ENCODE measurements at regions not wholly inside any gene's neighbourhood (a gene's known extent, or its start where the extent isn't known, plus 50 kb on each side); places are given as distances from the start of the nearest gene placed in this dataset.

DNA sequence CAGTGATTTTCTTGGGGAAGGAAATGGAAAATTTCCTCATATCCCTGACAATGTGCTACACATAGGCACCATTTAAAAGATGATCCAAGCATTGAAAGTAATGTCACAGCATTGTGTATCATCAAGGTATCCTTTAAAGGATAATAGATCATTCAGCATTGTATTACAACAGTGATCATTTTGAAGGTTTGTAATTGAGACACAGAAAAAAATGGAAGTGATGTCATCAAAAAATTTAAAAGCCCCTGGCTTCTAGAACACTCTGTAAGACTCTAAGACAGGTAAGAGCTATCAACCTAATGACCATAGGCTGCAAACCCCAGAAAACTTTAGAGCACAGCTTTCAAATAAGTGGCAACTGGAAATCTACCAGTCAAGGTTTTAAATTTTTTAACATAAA is 271.4 kb downstream of the ETAA1 start:
- DNase-seq (no peak), ATAC-seq (replicated peaks) (no peak)
- no peak overlapping the region for H3K27ac Mint-ChIP-seq
- no peak overlapping the region for H3K4me3 Mint-ChIP-seq
- no peaks in the 10 kb centered on the region for H3K9me3 Mint-ChIP-seq
- no peaks in the 10 kb centered on the region for H3K4me1 Mint-ChIP-seq (ENCODE audit: low read depth in 2 of 2)
- no peaks in the 10 kb centered on the region for H3K36me3 Mint-ChIP-seq (ENCODE audit: insufficient read depth)
- H3K27me3 Mint-ChIP-seq = no peaks in the 10 kb centered on the region

DNA sequence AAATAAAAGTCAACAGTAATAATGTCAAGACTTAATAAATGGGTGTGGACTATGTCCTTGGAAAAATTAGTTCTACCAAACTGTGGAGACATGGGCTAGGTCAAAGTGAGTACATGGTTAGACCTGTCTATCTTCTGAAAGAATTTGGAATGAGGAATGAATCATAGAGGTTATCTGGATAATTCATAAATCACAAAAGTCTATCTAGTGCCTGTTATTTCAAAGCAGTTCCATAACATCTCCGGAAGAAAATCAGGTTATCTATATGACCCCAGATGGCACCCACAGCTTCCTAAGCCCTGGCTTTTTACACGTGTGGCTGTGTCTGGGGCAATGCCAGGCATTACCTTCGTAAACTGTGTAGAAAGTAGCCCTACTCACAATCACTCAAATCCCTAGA is 272.0 kb downstream of the ETAA1 start:
- no peak overlapping the region for H3K4me3 Mint-ChIP-seq
- ATAC-seq (replicated peaks) (no peak), DNase-seq (no peak)
- H3K36me3 Mint-ChIP-seq (ENCODE audit: insufficient read depth) = no peaks in the 10 kb centered on the region
- no peaks in the 10 kb centered on the region for H3K4me1 Mint-ChIP-seq (ENCODE audit: low read depth in 2 of 2)
- no peak overlapping the region for H3K27ac Mint-ChIP-seq
- no peaks in the 10 kb centered on the region for H3K27me3 Mint-ChIP-seq
- H3K9me3 Mint-ChIP-seq = no peaks in the 10 kb centered on the region

DNA sequence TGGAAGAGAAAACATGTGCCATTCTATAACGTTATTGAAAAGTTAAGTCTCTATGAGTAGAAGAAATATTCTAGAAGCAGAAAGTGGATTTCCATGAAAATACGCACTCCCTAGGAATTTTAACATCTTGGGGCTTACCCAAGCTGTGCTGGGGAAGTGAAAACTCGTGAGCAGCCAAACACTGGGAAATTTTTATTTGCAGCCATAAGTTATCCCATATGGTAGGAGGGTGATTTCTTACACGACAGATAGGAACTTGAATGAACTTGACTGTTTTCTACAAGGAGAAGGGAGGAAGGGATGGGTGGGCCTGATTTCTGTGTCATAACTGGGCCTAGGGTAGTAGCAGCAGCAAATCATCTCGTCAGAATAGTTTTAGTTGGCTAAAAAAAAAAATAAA is 272.6 kb downstream of the ETAA1 start:
- DNase-seq (no peak), ATAC-seq (replicated peaks) (no peak)
- no peaks in the 10 kb centered on the region for H3K9me3 Mint-ChIP-seq
- H3K4me1 Mint-ChIP-seq (ENCODE audit: low read depth in 2 of 2) = no peaks in the 10 kb centered on the region
- H3K27me3 Mint-ChIP-seq = no peaks in the 10 kb centered on the region
- no peaks in the 10 kb centered on the region for H3K36me3 Mint-ChIP-seq (ENCODE audit: insufficient read depth)
- H3K27ac Mint-ChIP-seq = no peak overlapping the region
- no peak overlapping the region for H3K4me3 Mint-ChIP-seq

DNA sequence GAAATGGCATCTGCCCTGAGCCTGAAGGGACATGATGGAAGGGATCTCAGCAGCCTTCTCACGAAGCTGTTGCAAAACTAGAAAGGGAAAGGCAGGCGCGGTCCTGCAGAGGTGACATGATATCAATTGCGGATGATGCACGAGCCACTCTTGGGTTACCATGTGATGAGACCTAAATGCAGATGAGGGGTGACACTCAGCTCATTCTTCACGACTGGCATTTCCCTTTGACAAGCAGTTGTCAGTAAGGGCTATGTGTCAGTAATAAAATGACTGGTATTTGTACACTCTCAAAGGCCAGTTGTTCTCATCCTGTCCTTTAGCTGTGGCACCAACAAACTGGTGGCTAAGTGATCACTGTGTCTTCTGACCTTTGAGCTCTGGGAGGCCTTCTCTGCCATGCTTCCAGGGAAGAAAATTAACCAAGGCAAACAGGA is 273.6 kb downstream of the ETAA1 start:
- Mint-ChIP-seq H3K36me3 (ENCODE audit: insufficient read depth) (no peaks in the 10 kb centered on the region), H3K4me1 (ENCODE audit: low read depth in 2 of 2) (no peaks in the 10 kb centered on the region), H3K9me3 (no peaks in the 10 kb centered on the region), H3K4me3 (no peak overlapping the region), H3K27ac (no peak overlapping the region), H3K27me3 (no peaks in the 10 kb centered on the region)
- ATAC-seq (replicated peaks) (no peak), DNase-seq (no peak)

DNA sequence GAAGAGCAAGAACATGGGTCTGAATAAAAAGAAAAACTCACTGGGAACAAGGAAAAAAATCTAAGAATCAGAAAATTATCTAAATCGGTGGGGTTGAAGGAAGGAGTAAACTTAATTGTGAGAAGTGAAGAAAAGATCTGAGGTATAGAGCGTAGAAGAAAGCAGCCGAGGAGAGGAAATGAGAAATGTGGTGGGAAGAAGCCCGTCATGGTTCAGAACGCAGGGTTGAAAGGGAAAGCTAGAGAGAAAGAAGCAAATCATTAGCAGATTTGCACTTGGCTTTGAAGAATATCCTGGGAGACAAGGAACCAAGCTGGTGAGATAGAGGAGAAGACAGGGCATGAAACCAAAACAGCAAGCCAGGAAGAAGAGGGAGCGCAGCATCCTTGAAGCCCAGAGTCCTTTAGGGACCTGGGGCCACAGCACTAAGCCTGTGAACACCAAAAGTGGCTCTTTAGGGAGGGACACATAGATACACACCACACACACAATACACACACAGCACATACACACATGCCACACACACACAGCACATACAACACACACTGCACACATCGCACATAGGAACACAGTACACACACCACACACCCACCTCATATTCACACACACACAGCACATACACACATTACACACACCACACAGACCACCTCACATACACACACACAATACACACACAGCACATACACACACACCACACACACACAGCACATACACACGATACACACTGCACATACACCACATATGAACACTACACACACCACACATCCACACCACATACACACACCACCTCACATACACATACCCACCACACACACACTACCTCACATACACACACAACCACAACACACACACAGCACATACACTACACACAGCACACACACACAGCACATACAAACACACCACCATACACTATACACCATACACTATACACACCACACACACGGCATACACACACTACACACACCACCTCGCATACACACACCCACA is 274.6 kb downstream of the ETAA1 start:
- no peaks in the 10 kb centered on the region for H3K36me3 Mint-ChIP-seq (ENCODE audit: insufficient read depth)
- H3K4me1 Mint-ChIP-seq (ENCODE audit: low read depth in 2 of 2) = no peaks in the 10 kb centered on the region
- no peak for ATAC-seq (replicated peaks)
- no peak overlapping the region for H3K27ac Mint-ChIP-seq
- no peaks in the 10 kb centered on the region for H3K9me3 Mint-ChIP-seq
- H3K27me3 Mint-ChIP-seq = no peaks in the 10 kb centered on the region
- no peak overlapping the region for H3K4me3 Mint-ChIP-seq
- no peak for DNase-seq

DNA sequence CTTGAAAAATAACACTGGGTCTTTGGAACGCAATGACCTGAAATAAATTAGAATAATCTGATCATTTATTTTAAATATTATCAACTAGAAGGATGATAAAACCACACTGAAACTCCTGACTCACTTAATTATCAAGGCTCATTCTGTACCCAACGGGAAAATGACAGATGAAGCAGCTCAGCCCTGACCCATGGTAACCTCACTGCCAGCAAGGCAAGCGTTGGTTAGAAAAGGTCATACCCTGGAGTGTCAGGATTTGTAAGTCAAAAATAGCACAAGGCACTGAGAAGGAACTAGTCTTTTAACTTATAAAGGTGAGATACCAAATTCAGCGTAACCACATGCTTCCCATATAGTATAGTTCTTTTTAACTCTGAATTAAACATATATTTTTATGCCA is 277.5 kb downstream of the ETAA1 start:
- Mint-ChIP-seq H3K36me3 (ENCODE audit: insufficient read depth) (no peaks in the 10 kb centered on the region), H3K27ac (no peak overlapping the region)

DNA sequence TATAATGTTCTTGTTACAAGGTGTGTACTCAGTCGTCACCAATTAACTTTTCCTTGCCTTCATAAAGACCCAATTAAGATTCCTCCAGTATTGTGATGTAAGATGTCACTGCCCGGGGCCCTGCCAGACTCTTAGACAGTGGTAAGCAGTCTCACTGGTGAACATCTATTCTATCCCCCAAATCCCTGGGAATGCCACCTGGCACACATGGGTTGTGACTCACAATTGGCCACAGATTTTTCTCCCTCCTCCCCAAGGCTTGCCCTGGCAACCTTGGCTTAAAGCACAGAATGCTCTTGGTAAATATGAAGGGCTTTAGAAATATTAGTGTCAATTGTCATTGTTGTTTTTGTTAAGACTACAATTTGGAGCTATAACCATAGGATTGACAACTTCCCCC is 287.9 kb downstream of the ETAA1 start:
- H3K27me3 Mint-ChIP-seq = no peaks in the 10 kb centered on the region
- no peaks in the 10 kb centered on the region for H3K36me3 Mint-ChIP-seq (ENCODE audit: insufficient read depth)
- no peak overlapping the region for H3K27ac Mint-ChIP-seq
- no peaks in the 10 kb centered on the region for H3K4me1 Mint-ChIP-seq (ENCODE audit: low read depth in 2 of 2)
- peaks cover 0 to 8% of the 10 kb centered on the region in 2 donors for H3K9me3 Mint-ChIP-seq
- DNase-seq (no peak), ATAC-seq (replicated peaks) (no peak)
- no peak overlapping the region for H3K4me3 Mint-ChIP-seq

More for the DNA sequence above, 277.5 kb downstream of the ETAA1 start:
- no peak for ATAC-seq (replicated peaks)
- no peak for DNase-seq
- H3K9me3 Mint-ChIP-seq = peaks cover 0 to 1% of the 10 kb centered on the region in 2 donors
- no peak overlapping the region for H3K4me3 Mint-ChIP-seq
- no peaks in the 10 kb centered on the region for H3K4me1 Mint-ChIP-seq (ENCODE audit: low read depth in 2 of 2)
- no peaks in the 10 kb centered on the region for H3K27me3 Mint-ChIP-seq

DNA sequence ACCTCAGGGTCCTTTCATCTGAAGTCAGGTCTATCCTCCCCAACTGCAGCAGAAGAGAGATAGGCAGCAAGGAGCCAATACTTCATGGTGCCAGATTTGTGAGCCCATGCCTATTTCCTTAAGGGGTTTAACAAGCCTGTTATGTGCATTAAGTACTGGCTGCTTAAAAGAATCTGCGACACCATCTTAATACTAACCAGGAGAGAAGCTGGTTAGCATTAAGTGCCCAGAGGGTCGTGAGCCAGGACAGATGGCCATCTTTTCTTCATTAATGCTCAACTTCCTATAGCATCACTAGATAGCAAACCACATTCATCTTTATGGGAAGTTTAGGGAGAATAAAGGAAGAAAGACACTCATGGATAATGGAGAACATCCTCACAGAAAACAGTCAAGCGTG is 289.1 kb downstream of the ETAA1 start:
- Mint-ChIP-seq H3K9me3 (peaks cover 0 to 7% of the 10 kb centered on the region in 2 donors), H3K27me3 (no peaks in the 10 kb centered on the region), H3K27ac (no peak overlapping the region), H3K4me3 (no peak overlapping the region), H3K36me3 (ENCODE audit: insufficient read depth) (no peaks in the 10 kb centered on the region), H3K4me1 (ENCODE audit: low read depth in 2 of 2) (no peaks in the 10 kb centered on the region)
- no peak for DNase-seq
- ATAC-seq (replicated peaks) = no peak

DNA sequence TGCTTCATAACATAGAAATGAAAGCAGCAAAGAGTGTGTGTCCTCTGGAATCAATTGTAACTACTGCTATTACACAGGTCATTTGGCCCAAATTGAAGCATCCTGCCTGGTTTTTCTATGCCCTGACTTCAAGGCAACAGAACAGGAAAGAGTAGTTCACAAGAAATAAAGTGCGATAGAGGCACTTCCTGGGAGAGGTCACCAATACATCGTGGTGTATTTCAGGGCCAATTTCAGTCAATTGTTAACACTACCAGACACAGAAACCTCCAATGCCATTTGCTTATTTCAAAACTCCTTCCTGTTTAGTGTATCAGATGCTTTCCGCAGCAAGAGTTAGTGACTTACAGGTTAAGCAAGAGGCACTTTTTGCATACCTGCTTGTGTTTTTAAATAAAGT is 292.1 kb downstream of the ETAA1 start:
- DNase-seq (no peak), ATAC-seq (replicated peaks) (no peak)
- Mint-ChIP-seq H3K4me3 (no peak overlapping the region), H3K27ac (no peak overlapping the region), H3K36me3 (ENCODE audit: insufficient read depth) (no peaks in the 10 kb centered on the region), H3K9me3 (no peaks in the 10 kb centered on the region), H3K27me3 (peaks cover 0 to 4% of the 10 kb centered on the region in 2 donors), H3K4me1 (ENCODE audit: low read depth in 2 of 2) (no peaks in the 10 kb centered on the region)

DNA sequence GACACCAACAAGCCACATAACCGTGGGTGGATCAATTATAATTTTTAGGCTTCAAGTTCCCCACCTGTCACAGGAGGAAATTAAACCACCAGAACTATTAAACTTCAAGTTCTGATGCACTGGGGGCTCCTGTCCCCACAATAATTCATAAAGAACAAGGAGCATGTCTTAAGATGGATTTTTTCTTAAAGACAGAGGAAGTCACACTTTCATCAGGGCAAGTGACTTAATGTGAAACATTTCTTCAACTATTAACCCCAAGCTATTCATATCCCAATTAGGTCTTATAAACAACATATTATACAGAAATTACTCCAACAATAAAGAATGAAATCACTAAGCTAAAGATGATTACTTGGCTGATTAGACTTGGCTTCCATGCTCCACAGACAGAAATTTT is 292.5 kb downstream of the ETAA1 start:
- DNase-seq (no peak), ATAC-seq (replicated peaks) (no peak)
- H3K9me3 Mint-ChIP-seq = no peaks in the 10 kb centered on the region
- H3K4me1 Mint-ChIP-seq (ENCODE audit: low read depth in 2 of 2) = no peaks in the 10 kb centered on the region
- no peak overlapping the region for H3K4me3 Mint-ChIP-seq
- peaks cover 0 to 9% of the 10 kb centered on the region in 2 donors for H3K27me3 Mint-ChIP-seq
- no peaks in the 10 kb centered on the region for H3K36me3 Mint-ChIP-seq (ENCODE audit: insufficient read depth)
- H3K27ac Mint-ChIP-seq = no peak overlapping the region

DNA sequence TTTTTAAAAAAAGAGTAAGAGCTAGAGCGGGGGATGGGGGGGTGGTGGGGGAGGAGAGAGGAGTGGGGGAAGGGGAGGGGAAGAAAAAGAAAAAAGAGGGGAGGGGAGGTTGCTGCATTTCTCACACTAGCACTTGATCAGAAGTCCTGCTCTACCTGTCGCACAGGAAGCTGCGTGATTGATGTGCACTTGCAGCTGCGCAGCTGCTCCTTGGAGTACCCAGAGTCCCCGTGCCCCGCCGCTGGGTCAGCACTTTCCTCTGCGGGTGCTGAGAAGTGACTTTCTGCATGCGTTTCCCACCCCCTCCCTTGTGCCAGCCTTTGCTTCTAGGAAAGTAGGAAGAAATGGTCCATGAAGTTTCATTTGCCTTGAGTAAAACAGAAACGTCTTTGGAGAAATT is 297.3 kb downstream of the ETAA1 start:
- H3K9me3 Mint-ChIP-seq = no peaks in the 10 kb centered on the region
- H3K27ac Mint-ChIP-seq = no peak overlapping the region
- H3K4me3 Mint-ChIP-seq = no peak overlapping the region
- H3K36me3 Mint-ChIP-seq (ENCODE audit: insufficient read depth) = no peaks in the 10 kb centered on the region
- no peak for DNase-seq
- H3K4me1 Mint-ChIP-seq (ENCODE audit: low read depth in 2 of 2) = no peaks in the 10 kb centered on the region
- peaks cover 0 to 14% of the 10 kb centered on the region in 2 donors for H3K27me3 Mint-ChIP-seq
- no peak for ATAC-seq (replicated peaks)

DNA sequence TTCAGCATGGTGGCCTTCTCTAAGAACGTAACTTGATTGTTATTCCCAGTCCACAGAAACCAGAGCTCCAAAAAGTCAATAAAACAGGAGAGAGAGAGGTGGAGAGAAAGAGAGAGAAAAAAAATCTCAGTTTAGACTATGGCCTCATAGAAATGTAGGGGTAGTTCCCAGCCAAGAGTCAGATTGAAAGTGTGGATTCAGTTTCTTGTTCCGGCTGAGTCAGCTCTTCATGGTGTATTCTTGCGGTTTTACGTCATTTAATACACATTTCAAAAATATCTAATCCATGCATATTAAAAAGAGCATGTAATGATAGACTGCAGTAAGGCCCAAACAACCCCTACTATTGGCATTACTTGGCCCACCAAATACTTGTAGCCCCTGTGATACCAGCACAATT is 303.9 kb downstream of the ETAA1 start:
- Mint-ChIP-seq H3K9me3 (no peaks in the 10 kb centered on the region), H3K4me1 (ENCODE audit: low read depth in 2 of 2) (no peaks in the 10 kb centered on the region), H3K27ac (no peak overlapping the region), H3K4me3 (no peak overlapping the region), H3K36me3 (ENCODE audit: insufficient read depth) (no peaks in the 10 kb centered on the region), H3K27me3 (no peaks in the 10 kb centered on the region)
- DNase-seq (no peak), ATAC-seq (replicated peaks) (no peak)

DNA sequence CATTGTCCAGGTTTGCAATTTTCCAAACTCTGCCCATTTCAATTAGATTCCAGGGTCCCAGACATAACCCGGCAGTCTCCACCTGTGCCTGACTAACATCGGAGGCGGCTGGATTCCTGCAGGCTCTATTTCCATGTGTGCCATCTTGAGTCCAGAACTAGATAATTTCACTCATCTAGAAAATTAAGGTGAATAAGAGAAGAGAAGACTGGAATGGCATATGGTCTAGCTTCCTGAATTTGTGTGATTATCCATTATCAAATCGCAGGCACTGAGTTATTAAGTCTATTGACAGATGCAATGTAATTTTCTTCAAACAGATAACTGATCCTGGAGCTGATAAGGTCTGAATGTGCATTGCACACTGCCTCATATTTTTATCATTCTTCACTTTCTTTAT is 305.2 kb downstream of the ETAA1 start:
- H3K27me3 Mint-ChIP-seq = no peaks in the 10 kb centered on the region
- H3K4me1 Mint-ChIP-seq (ENCODE audit: low read depth in 2 of 2) = no peaks in the 10 kb centered on the region
- H3K9me3 Mint-ChIP-seq = no peaks in the 10 kb centered on the region
- DNase-seq (no peak), ATAC-seq (replicated peaks) (no peak)
- no peak overlapping the region for H3K27ac Mint-ChIP-seq
- no peak overlapping the region for H3K4me3 Mint-ChIP-seq
- no peaks in the 10 kb centered on the region for H3K36me3 Mint-ChIP-seq (ENCODE audit: insufficient read depth)

DNA sequence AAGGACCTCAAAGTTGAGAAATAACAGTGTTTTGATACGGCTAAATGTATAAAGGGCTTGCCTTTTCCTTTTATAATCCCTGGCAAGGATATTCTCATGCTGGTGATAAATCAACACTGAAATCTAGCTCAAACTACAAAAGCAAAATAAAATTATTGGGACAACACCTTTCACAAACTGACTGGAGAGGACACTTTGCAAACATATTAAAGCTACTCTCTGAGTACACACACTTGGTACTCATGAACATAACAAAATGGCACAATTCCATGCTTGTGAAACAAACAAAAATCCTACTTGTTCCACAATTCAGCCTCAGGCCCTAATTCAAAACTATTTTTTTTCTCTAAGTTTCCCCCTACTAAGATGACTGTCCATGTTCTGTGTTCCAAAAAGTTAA is 305.8 kb downstream of the ETAA1 start:
- no peak for DNase-seq
- H3K4me1 Mint-ChIP-seq (ENCODE audit: low read depth in 2 of 2) = no peaks in the 10 kb centered on the region

More for the DNA sequence above, 305.8 kb downstream of the ETAA1 start:
- H3K36me3 Mint-ChIP-seq (ENCODE audit: insufficient read depth) = no peaks in the 10 kb centered on the region
- ATAC-seq (replicated peaks) = no peak
- no peaks in the 10 kb centered on the region for H3K9me3 Mint-ChIP-seq
- no peak overlapping the region for H3K4me3 Mint-ChIP-seq
- H3K27me3 Mint-ChIP-seq = no peaks in the 10 kb centered on the region
- no peak overlapping the region for H3K27ac Mint-ChIP-seq
